ENCODE measurements at regions not wholly inside any gene's neighbourhood (a gene's known extent, or its start where the extent isn't known, plus 50 kb on each side); places are given as distances from the start of the nearest gene placed in this dataset.

DNA sequence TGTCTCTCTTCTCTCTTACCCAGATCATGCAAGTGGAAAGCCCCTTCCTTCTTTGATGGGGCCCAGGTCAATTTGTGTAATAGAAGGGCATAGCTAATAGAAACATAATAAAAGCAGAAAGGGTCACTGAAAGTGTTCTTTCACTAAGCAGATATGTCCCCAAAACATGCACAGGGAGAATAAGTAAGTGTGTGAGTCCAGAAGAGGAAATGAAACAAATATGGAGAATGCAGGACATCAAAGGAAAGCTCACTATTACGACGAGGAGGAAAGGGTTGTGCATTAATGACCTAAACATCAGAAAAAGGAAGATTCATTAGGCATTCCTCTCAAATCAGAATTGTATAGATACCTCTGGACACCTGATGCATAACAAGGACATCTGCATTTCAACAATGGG is 81.4 kb upstream of the SMYD2 start:
- Histone ChIP-seq H3F3A (ENCODE audit: insufficient read depth, low read depth) (no peaks in the 10 kb centered on the region), H3K79me2 (ENCODE audit: low read depth) (no peaks in the 10 kb centered on the region), H3K4me3 (no peak overlapping the region), H3K9me2 (ENCODE audit: insufficient read depth) (no peaks in the 10 kb centered on the region), H4K20me1 (ENCODE audit: insufficient read depth) (no peaks in the 10 kb centered on the region; the same call in 1 of the 2 replicates), H3K36me3 (ENCODE audit: low read depth) (no peaks in the 10 kb centered on the region), H3K4me1 (replicated peaks; ENCODE audit: insufficient read depth) (no peaks in the 10 kb centered on the region), H3K4me2 (no peak overlapping the region), H3K27me3 (ENCODE audit: insufficient read depth, low read depth) (no peaks in the 10 kb centered on the region), H3K9me3 (ENCODE audit: insufficient read depth, low read depth) (no peaks in the 10 kb centered on the region), H2AFZ (no peak overlapping the region), H3K27ac (no peak overlapping the region)
- intact Hi-C loops (cut with micrococcal nuclease; ENCODE audit: unreplicated experiment), result no loop called here
- ChIA-PET CTCF (no interaction called here), POLR2A (ENCODE audit: unreplicated experiment) (no interaction called here)
- TF ChIP-seq, protein P1, sequence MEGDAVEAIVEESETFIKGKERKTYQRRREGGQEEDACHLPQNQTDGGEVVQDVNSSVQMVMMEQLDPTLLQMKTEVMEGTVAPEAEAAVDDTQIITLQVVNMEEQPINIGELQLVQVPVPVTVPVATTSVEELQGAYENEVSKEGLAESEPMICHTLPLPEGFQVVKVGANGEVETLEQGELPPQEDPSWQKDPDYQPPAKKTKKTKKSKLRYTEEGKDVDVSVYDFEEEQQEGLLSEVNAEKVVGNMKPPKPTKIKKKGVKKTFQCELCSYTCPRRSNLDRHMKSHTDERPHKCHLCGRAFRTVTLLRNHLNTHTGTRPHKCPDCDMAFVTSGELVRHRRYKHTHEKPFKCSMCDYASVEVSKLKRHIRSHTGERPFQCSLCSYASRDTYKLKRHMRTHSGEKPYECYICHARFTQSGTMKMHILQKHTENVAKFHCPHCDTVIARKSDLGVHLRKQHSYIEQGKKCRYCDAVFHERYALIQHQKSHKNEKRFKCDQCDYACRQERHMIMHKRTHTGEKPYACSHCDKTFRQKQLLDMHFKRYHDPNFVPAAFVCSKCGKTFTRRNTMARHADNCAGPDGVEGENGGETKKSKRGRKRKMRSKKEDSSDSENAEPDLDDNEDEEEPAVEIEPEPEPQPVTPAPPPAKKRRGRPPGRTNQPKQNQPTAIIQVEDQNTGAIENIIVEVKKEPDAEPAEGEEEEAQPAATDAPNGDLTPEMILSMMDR (conservative IDR thresholded peaks at IDR 0.05), result no peak
- no peak for TF ChIP-seq EZH2 (IDR thresholded peaks at IDR 0.05; ENCODE audit: low read depth)
- no peak for DNase-seq
- BruUV-seq (replicated peaks), result no TSS peak

DNA sequence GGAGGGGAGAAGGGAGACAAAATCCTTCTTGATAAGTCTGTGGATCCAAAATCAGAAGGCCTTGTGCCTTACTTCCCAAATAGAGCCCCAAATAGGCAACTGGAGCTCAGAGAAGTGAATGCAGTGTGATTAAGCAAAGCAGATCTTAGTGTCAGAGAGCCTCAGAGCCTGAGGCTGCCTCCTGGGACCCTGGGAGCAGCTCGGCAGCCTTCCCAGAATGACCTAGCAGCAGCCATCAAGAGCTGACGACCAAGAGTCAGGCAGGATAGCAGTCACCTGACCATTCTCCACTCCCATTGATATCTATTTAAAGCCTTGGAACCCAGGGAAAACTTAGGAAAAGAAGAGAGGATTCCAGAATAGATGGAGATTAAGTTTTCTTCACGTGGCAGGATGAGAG is 78.0 kb upstream of the SMYD2 start:
- no peaks in the 10 kb centered on the region; the same call in 1 of the 2 replicates for H4K20me1 ChIP-seq (ENCODE audit: insufficient read depth)
- H3K4me1 ChIP-seq (replicated peaks; ENCODE audit: insufficient read depth), result no peaks in the 10 kb centered on the region
- no peak overlapping the region for H3K4me2 ChIP-seq
- no TSS peak for BruUV-seq (replicated peaks)
- H2AFZ ChIP-seq, result no peak overlapping the region
- ChIA-PET CTCF (no interaction called here), POLR2A (ENCODE audit: unreplicated experiment) (no interaction called here)
- no peaks in the 10 kb centered on the region for H3K79me2 ChIP-seq (ENCODE audit: low read depth)
- DNase-seq, result no peak
- TF ChIP-seq, protein P1 (conservative IDR thresholded peaks at IDR 0.05), result no peak
- TF ChIP-seq EZH2 (IDR thresholded peaks at IDR 0.05; ENCODE audit: low read depth), result no peak
- H3K4me3 ChIP-seq, result no peak overlapping the region
- H3K36me3 ChIP-seq (ENCODE audit: low read depth), result no peaks in the 10 kb centered on the region
- no peaks in the 10 kb centered on the region for H3K9me3 ChIP-seq (ENCODE audit: insufficient read depth, low read depth)
- H3K9me2 ChIP-seq (ENCODE audit: insufficient read depth), result no peaks in the 10 kb centered on the region
- intact Hi-C loops (cut with micrococcal nuclease; ENCODE audit: unreplicated experiment), result no loop called here
- H3K27ac ChIP-seq, result no peak overlapping the region
- no peaks in the 10 kb centered on the region for H3F3A ChIP-seq (ENCODE audit: insufficient read depth, low read depth)
- H3K27me3 ChIP-seq (ENCODE audit: insufficient read depth, low read depth), result no peaks in the 10 kb centered on the region

- Histone ChIP-seq H3K27ac (no peak overlapping the region), H3K4me2 (no peak overlapping the region), H4K20me1 (ENCODE audit: insufficient read depth) (no peaks in the 10 kb centered on the region), H3F3A (ENCODE audit: insufficient read depth, low read depth) (no peaks in the 10 kb centered on the region), H3K4me1 (replicated peaks; ENCODE audit: insufficient read depth) (no peaks in the 10 kb centered on the region), H3K79me2 (ENCODE audit: low read depth) (no peaks in the 10 kb centered on the region), H2AFZ (no peak overlapping the region), H3K9me3 (ENCODE audit: insufficient read depth, low read depth) (no peaks in the 10 kb centered on the region), H3K9me2 (ENCODE audit: insufficient read depth) (no peaks in the 10 kb centered on the region), H3K36me3 (ENCODE audit: low read depth) (no peaks in the 10 kb centered on the region), H3K4me3 (no peak overlapping the region), H3K27me3 (ENCODE audit: insufficient read depth, low read depth) (no peaks in the 10 kb centered on the region)
- BruUV-seq (replicated peaks), result no TSS peak
- DNase-seq, result no peak
- POLR2A ChIA-PET (ENCODE audit: unreplicated experiment), result no interaction called here
- CTCF ChIA-PET, result no interaction called here
- intact Hi-C loops (cut with micrococcal nuclease; ENCODE audit: unreplicated experiment), result no loop called here
- TF ChIP-seq EZH2 (IDR thresholded peaks at IDR 0.05; ENCODE audit: low read depth), result no peak
- TF ChIP-seq, protein P1 (conservative IDR thresholded peaks at IDR 0.05), result no peak
Observed at GRCh38 chr1:214205053-214205452, 75.9 kb upstream of the SMYD2 start.
